HL-60 (cell line): ENCODE measurements at regions not wholly inside any gene's neighbourhood (a gene's known extent, or its start where the extent isn't known, plus 50 kb on each side); places are given as distances from the start of the nearest gene placed in this dataset.

Experiments
- DNase-seq, 2 experiments: peaks; one replicate each; pipeline ENCODE4 v3.0.0-alpha.2; 2010 to 2020; ENCODE audit warnings: low read depth in 1 of 2, low spot score in 1 of 2
- H3K27ac ChIP-seq: fragments of 250-450 bp; sonication (Bioruptor Pico); replicated peaks from 2 replicates; pipeline ENCODE4 v1.5.1; 2020; ENCODE audit warnings: mild to moderate bottlenecking, moderate library complexity
- H3K27me3 ChIP-seq: fragments of 250-450 bp; sonication (Bioruptor Pico); 2 replicates; pipeline ENCODE4 v1.5.1; 2021; ENCODE audit warnings: mild to moderate bottlenecking, moderate library complexity; ENCODE audit not compliant: insufficient read depth, poor library complexity, severe bottlenecking
- H3K4me3 ChIP-seq: replicated peaks from 2 replicates; pipeline ENCODE4 v1.5.1; 2011; ENCODE audit warnings: mild to moderate bottlenecking, control low read depth, low read length; ENCODE audit not compliant: insufficient read depth
- GABPA ChIP-seq: IDR thresholded peaks from 2 replicates; pipeline ENCODE4 v1.6.1; 2012; ENCODE audit warnings: low read depth
- POLR2AphosphoS5 ChIP-seq: IDR thresholded peaks from 2 replicates; pipeline ENCODE4 v1.6.1; 2012; ENCODE audit warnings: low read depth
- SPI1 ChIP-seq: IDR thresholded peaks from 2 replicates; pipeline ENCODE4 v1.6.1; 2012; ENCODE audit warnings: low read depth, mild to moderate bottlenecking, borderline replicate concordance
- TF ChIP-seq, protein P1 (sequence below): IDR thresholded peaks from one replicate; pipeline ENCODE4 v1.5.1; 2011; ENCODE audit warnings: low read length, control low read depth, inconsistent platforms; ENCODE audit not compliant: insufficient read depth
- TF ChIP-seq, protein P2 (sequence below): IDR thresholded peaks from 2 replicates; pipeline ENCODE4 v1.6.1; 2012; ENCODE audit warnings: low read depth; ENCODE audit not compliant: insufficient replicate concordance

DNA sequence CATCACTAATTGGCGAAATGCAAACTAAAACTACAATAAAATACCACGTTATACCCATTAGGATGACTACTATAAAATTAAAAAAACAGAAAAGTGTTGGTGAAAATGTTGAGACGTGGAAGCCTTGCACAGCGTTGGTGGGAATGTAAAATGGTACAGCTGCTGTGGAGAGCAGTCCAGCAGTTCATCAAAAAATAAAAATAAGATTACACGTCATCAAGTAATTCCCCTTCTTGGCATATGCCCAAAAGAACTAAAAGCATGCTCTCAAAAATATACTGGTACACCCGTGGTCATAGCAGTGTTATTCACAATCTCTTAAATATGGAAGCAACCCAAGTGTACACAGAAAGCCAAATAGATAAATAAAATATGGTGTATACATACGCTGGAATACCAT lies 71.8 kb upstream of the NDN start:
- Histone ChIP-seq H3K27me3 (no peaks in the 10 kb centered on the region), H3K27ac (no peak overlapping the region), H3K4me3 (no peak overlapping the region)
- no peak for DNase-seq
- TF ChIP-seq, protein P1, sequence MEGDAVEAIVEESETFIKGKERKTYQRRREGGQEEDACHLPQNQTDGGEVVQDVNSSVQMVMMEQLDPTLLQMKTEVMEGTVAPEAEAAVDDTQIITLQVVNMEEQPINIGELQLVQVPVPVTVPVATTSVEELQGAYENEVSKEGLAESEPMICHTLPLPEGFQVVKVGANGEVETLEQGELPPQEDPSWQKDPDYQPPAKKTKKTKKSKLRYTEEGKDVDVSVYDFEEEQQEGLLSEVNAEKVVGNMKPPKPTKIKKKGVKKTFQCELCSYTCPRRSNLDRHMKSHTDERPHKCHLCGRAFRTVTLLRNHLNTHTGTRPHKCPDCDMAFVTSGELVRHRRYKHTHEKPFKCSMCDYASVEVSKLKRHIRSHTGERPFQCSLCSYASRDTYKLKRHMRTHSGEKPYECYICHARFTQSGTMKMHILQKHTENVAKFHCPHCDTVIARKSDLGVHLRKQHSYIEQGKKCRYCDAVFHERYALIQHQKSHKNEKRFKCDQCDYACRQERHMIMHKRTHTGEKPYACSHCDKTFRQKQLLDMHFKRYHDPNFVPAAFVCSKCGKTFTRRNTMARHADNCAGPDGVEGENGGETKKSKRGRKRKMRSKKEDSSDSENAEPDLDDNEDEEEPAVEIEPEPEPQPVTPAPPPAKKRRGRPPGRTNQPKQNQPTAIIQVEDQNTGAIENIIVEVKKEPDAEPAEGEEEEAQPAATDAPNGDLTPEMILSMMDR = no peak
- TF ChIP-seq SPI1 = no peak
- no peak for TF ChIP-seq GABPA
- TF ChIP-seq, protein P2, sequence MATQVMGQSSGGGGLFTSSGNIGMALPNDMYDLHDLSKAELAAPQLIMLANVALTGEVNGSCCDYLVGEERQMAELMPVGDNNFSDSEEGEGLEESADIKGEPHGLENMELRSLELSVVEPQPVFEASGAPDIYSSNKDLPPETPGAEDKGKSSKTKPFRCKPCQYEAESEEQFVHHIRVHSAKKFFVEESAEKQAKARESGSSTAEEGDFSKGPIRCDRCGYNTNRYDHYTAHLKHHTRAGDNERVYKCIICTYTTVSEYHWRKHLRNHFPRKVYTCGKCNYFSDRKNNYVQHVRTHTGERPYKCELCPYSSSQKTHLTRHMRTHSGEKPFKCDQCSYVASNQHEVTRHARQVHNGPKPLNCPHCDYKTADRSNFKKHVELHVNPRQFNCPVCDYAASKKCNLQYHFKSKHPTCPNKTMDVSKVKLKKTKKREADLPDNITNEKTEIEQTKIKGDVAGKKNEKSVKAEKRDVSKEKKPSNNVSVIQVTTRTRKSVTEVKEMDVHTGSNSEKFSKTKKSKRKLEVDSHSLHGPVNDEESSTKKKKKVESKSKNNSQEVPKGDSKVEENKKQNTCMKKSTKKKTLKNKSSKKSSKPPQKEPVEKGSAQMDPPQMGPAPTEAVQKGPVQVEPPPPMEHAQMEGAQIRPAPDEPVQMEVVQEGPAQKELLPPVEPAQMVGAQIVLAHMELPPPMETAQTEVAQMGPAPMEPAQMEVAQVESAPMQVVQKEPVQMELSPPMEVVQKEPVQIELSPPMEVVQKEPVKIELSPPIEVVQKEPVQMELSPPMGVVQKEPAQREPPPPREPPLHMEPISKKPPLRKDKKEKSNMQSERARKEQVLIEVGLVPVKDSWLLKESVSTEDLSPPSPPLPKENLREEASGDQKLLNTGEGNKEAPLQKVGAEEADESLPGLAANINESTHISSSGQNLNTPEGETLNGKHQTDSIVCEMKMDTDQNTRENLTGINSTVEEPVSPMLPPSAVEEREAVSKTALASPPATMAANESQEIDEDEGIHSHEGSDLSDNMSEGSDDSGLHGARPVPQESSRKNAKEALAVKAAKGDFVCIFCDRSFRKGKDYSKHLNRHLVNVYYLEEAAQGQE = no peak
- no peak for TF ChIP-seq POLR2AphosphoS5

DNA sequence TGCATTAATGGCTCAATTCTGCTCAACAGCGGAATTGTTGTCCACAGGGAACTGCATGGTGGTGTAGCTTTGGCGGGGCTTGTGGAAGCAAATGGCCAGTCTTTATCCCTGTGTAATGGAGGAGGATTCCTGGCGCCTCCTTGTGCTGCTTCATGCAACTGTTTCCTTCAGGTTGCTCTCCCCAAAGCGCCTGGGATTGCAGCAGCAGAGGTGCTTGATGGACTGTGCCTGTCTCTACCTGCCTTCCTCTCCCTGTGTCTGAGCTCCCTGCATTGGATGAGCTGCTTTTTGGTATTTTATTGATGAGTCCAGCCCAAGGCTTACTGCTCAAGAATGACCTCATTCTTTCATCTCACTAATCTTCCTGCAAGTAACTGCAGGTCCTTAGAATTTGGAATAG lies 72.9 kb upstream of the NDN start:
- H3K4me3 ChIP-seq = no peak overlapping the region
- no peak for DNase-seq
- no peaks in the 10 kb centered on the region for H3K27me3 ChIP-seq

DNA sequence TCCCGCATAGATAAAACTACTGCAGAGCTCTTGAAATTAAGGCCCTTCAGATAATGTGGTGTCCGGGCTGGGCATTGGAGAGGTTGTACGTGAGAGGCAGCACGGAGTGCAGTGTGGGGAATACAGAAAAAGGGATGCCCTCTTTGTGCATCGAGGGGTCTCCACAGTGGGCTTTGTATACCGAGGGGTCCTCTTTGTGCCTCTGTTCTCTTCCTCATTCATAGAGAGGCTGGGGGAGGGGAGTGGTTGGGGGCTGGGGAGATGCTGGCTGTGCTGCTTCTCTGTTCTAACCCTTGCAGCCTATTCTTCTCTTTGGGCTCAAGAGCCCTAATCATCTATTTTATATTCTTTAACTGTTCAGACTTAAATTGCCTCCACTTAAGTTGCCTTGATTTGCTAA lies 74.3 kb upstream of the NDN start:
- no peak for TF ChIP-seq GABPA
- TF ChIP-seq, protein P1 = no peak
- no peak for TF ChIP-seq POLR2AphosphoS5
- TF ChIP-seq SPI1 = no peak
- TF ChIP-seq, protein P2 = no peak
- no peak for DNase-seq
- Histone ChIP-seq H3K27ac (no peak overlapping the region), H3K4me3 (no peak overlapping the region), H3K27me3 (no peaks in the 10 kb centered on the region)

More for the DNA sequence above, 72.9 kb upstream of the NDN start:
- TF ChIP-seq GABPA = no peak
- TF ChIP-seq, protein P1 = no peak
- TF ChIP-seq SPI1 = no peak
- TF ChIP-seq, protein P2 = no peak
- no peak overlapping the region for H3K27ac ChIP-seq
